ENCODE measurements at regions not wholly inside any gene's neighbourhood (a gene's known extent, or its start where the extent isn't known, plus 50 kb on each side); places are given as distances from the start of the nearest gene placed in this dataset.

DNA sequence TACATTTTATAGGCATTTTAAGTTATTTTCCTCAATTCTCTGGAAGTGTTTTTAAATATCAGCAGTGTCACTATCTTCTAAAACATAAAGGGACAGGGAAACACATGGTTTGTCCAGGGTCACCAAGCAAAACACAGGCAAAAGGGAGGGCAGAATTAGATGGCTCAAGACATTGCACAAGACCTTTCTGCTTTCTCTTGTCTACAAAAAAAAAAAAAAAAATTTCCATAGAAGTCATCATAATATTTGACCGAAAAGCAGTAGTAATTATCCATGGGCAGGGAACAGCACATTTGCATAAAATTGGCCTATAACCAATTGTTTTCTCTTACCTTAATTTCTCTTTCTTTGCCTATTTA, 703.1 kb upstream of the FZD8 start:
- Histone ChIP-seq H3K79me2 (ENCODE audit: control insufficient read depth, insufficient read depth, low read length) (no peaks in the 10 kb centered on the region), H3K9me3 (replicated peaks; ENCODE audit: control insufficient read depth, insufficient read depth, low read length) (no peaks in the 10 kb centered on the region), H3K27ac (ENCODE audit: control insufficient read depth, insufficient read depth) (no peak overlapping the region), H3K4me2 (ENCODE audit: control insufficient read depth, insufficient read depth) (no peak overlapping the region), H2AFZ (ENCODE audit: control insufficient read depth, low read depth, low read length) (no peak overlapping the region), H3K4me1 (ENCODE audit: control insufficient read depth, insufficient read depth, low read length) (no peaks in the 10 kb centered on the region), H3K9ac (ENCODE audit: control insufficient read depth, insufficient read depth, low read length) (no peak overlapping the region), H4K20me1 (ENCODE audit: control insufficient read depth, insufficient read depth) (no peaks in the 10 kb centered on the region), H3K36me3 (ENCODE audit: control insufficient read depth in 2 of 2, insufficient read depth in 2 of 2, low read length in 1 of 2) (no peaks in the 10 kb centered on the region), H3K4me3 (no peak overlapping the region), H3K27me3 (replicated peaks in 1 of 2; ENCODE audit: control insufficient read depth in 2 of 2, insufficient read depth in 2 of 2, low read length in 1 of 2) (no peaks in the 10 kb centered on the region)
- no peak for DNase-seq (ENCODE audit: low read depth, low spot score)
- RAD21 ChIA-PET (ENCODE audit: unreplicated experiment) = no interaction called here
- FAIRE-seq = no peak
- intact Hi-C loops (cut with micrococcal nuclease; ENCODE audit: unreplicated experiment) (no loop called here), in situ Hi-C loops (cut with MboI) (no loop called here)
- WGBS (ENCODE audit: insufficient coverage, insufficient replicate concordance, low lambda C conversion rate, missing lambda C conversion rate) = 0% methylated on average over 1 of the region's 1 CpG
- BruUV-seq (replicated peaks) = no TSS peak
- POLR2A ChIA-PET = no interaction called here
- SMC1A ChIA-PET (ENCODE audit: uncharacterized antibody, unreplicated experiment) = no interaction called here
- CTCF ChIA-PET = no interaction called here
- ATAC-seq = no peak
- TF ChIP-seq SPI1 (IDR thresholded peaks at IDR 0.05; ENCODE audit: borderline replicate concordance, insufficient read depth, low read depth, low read length) = no peak
- no peak for TF ChIP-seq ZNF24 (IDR thresholded peaks at IDR 0.05)
- TF ChIP-seq, protein P1, sequence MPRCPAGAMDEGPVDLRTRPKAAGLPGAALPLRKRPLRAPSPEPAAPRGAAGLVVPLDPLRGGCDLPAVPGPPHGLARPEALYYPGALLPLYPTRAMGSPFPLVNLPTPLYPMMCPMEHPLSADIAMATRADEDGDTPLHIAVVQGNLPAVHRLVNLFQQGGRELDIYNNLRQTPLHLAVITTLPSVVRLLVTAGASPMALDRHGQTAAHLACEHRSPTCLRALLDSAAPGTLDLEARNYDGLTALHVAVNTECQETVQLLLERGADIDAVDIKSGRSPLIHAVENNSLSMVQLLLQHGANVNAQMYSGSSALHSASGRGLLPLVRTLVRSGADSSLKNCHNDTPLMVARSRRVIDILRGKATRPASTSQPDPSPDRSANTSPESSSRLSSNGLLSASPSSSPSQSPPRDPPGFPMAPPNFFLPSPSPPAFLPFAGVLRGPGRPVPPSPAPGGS (IDR thresholded peaks at IDR 0.05; ENCODE audit: borderline replicate concordance, insufficient read depth, low read depth, low read length, poor library complexity, severe bottlenecking) = no peak
- no peak for TF ChIP-seq NFXL1 (IDR thresholded peaks at IDR 0.05; ENCODE audit: borderline replicate concordance)
- TF ChIP-seq RB1 (IDR thresholded peaks at IDR 0.05; ENCODE audit: borderline replicate concordance) = no peak
- TF ChIP-seq DPF2 (IDR thresholded peaks at IDR 0.05) = no peak
- no peak for TF ChIP-seq ZNF274 (IDR thresholded peaks at IDR 0.05; ENCODE audit: insufficient read depth, insufficient read length)
- no peak for TF ChIP-seq RCOR1 (conservative IDR thresholded peaks at IDR 0.05; ENCODE audit: low read depth, low read length)
- TF ChIP-seq HCFC1 (IDR thresholded peaks at IDR 0.05; ENCODE audit: low read length) = no peak
- TF ChIP-seq CEBPB (IDR thresholded peaks at IDR 0.05; ENCODE audit: borderline replicate concordance in 1 of 2, low read depth in 2 of 2, low read length in 2 of 2) = no peak
- TF ChIP-seq, protein P2, sequence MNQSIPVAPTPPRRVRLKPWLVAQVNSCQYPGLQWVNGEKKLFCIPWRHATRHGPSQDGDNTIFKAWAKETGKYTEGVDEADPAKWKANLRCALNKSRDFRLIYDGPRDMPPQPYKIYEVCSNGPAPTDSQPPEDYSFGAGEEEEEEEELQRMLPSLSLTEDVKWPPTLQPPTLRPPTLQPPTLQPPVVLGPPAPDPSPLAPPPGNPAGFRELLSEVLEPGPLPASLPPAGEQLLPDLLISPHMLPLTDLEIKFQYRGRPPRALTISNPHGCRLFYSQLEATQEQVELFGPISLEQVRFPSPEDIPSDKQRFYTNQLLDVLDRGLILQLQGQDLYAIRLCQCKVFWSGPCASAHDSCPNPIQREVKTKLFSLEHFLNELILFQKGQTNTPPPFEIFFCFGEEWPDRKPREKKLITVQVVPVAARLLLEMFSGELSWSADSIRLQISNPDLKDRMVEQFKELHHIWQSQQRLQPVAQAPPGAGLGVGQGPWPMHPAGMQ (IDR thresholded peaks at IDR 0.05; ENCODE audit: borderline replicate concordance) = no peak
- TF ChIP-seq ZBTB40 (IDR thresholded peaks at IDR 0.05; ENCODE audit: borderline replicate concordance) = no peak
- no peak for TF ChIP-seq POLR2AphosphoS2 (IDR thresholded peaks at IDR 0.05; ENCODE audit: low read depth, low read length)
- TF ChIP-seq WRNIP1 (IDR thresholded peaks at IDR 0.05; ENCODE audit: borderline replicate concordance, low read depth, low read length) = no peak
- no peak for TF ChIP-seq BHLHE40 (IDR thresholded peaks at IDR 0.05; ENCODE audit: borderline replicate concordance in 1 of 2, low read depth in 2 of 2, low read length in 1 of 2)
- no peak for TF ChIP-seq ZBTB4 (CRISPR knock-in tag; IDR thresholded peaks at IDR 0.05)
